ENCODE measurements at regions not wholly inside any gene's neighbourhood (a gene's known extent, or its start where the extent isn't known, plus 50 kb on each side); places are given as distances from the start of the nearest gene placed in this dataset.

GRCh38 chr6:129921169-129921817 is 60.2 kb upstream of the TMEM244 start:
- TF ChIP-seq CTCF (IDR thresholded peaks at IDR 0.05) (no peak), POLR2A (IDR thresholded peaks at IDR 0.05) (no peak), POLR2AphosphoS5 (IDR thresholded peaks at IDR 0.05) (no peak)
